ENCODE measurements at regions not wholly inside any gene's neighbourhood (a gene's known extent, or its start where the extent isn't known, plus 50 kb on each side); places are given as distances from the start of the nearest gene placed in this dataset.

- TF ChIP-seq CTCF (IDR thresholded peaks at IDR 0.05) = no peak
- no peak for TF ChIP-seq EZH2phosphoT487 (IDR thresholded peaks at IDR 0.05)
- TF ChIP-seq EZH2 (IDR thresholded peaks at IDR 0.05) = no peak
Measured at GRCh38 chr20:10724449-10725173, 50.8 kb upstream of the JAG1 start.
